PC-3 (cell line): ENCODE measurements at regions not wholly inside any gene's neighbourhood (a gene's known extent, or its start where the extent isn't known, plus 50 kb on each side); places are given as distances from the start of the nearest gene placed in this dataset.
A peak's percentile ranks its signal among the peaks of the same experiment; 100 is the strongest.

Source experiments
- ATAC-seq: fragments of 200-7000 bp; cut with Tn5 transposase; 2 replicates; pipeline ENCODE4 v1.9.1; 2020; ENCODE audit warnings: mild to moderate bottlenecking, moderate library complexity
- BruUV-seq: library from RNA; stranded (reverse); fragments of 400-500 nt; replicated peaks from 2 replicates; lab custom pipeline; 2021; lab: Mats Ljungman, UMichigan
- CTCF ChIA-PET: fragments of 300-600 bp; sonication (Branson Sonifier 250); formaldehyde crosslinking; loops from one replicate; lab custom pipeline; 2022; ENCODE audit warnings: antibody characterized with exemption; lab: Charles Lee
- POLR2A ChIA-PET: fragments of 300-600 bp; sonication (Branson Sonifier 250); formaldehyde crosslinking; loops from one replicate; lab custom pipeline; 2022; ENCODE audit warnings: antibody characterized with exemption; ENCODE audit not compliant: unreplicated experiment; lab: Charles Lee
- DNase-seq: peaks from one replicate; pipeline ENCODE4 v3.0.0-alpha.2; 2015
- H2AFZ ChIP-seq: fragments of 300-600 bp; sonication (generic); 2 replicates; pipeline ENCODE4 v1.6.0; 2016; ENCODE audit warnings: antibody characterized with exemption, low read length
- H3F3A ChIP-seq: fragments of 300-600 bp; sonication (generic); one replicate; pipeline ENCODE4 v1.6.0; 2017; ENCODE audit warnings: antibody characterized with exemption, low read length, control low read depth, mild to moderate bottlenecking; ENCODE audit not compliant: unreplicated experiment
- H3K27ac ChIP-seq: fragments of 300-600 bp; sonication (generic); 2 replicates; pipeline ENCODE4 v1.5.1; 2016; ENCODE audit warnings: mild to moderate bottlenecking, low read length
- H3K27me3 ChIP-seq: fragments of 300-600 bp; sonication (generic); 2 replicates; pipeline ENCODE4 v1.6.1; 2016; ENCODE audit warnings: low read length, mixed read lengths
- H3K36me3 ChIP-seq: fragments of 300-600 bp; sonication (generic); 2 replicates; pipeline ENCODE4 v1.6.1; 2016; ENCODE audit warnings: low read depth, mixed run types, low read length, mixed read lengths
- H3K4me1 ChIP-seq: fragments of 300-600 bp; sonication (generic); 2 replicates; pipeline ENCODE4 v1.5.1; 2016; ENCODE audit warnings: low read length; ENCODE audit not compliant: insufficient read depth
- H3K4me2 ChIP-seq: fragments of 300-600 bp; sonication (generic); 2 replicates; pipeline ENCODE4 v1.6.0; 2016; ENCODE audit warnings: low read length
- H3K4me3 ChIP-seq: fragments of 300-600 bp; sonication (generic); 2 replicates; pipeline ENCODE4 v1.5.1; 2016; ENCODE audit warnings: mild to moderate bottlenecking, low read length, mixed read lengths
- H3K79me2 ChIP-seq: fragments of 300-600 bp; sonication (generic); 2 replicates; pipeline ENCODE4 v1.6.1; 2017; ENCODE audit warnings: low read length, mixed read lengths
- H3K9ac ChIP-seq: fragments of 300-600 bp; sonication (generic); 2 replicates; pipeline ENCODE4 v1.6.0; 2016; ENCODE audit warnings: mild to moderate bottlenecking, low read length
- H3K9me2 ChIP-seq: fragments of 300-600 bp; sonication (generic); replicated peaks from 2 replicates; pipeline ENCODE4 v1.6.1; 2016; ENCODE audit warnings: mixed run types, low read length, mixed read lengths
- H3K9me3 ChIP-seq: fragments of 300-600 bp; sonication (generic); 2 replicates; pipeline ENCODE4 v1.6.1; 2016; ENCODE audit warnings: low read length, mixed read lengths
- H4K20me1 ChIP-seq: fragments of 300-600 bp; sonication (generic); 2 replicates; pipeline ENCODE4 v1.6.1; 2016; ENCODE audit warnings: low read length, mixed read lengths
- EZH2 ChIP-seq: fragments of 300-600 bp; sonication (generic); IDR thresholded peaks from one replicate; pipeline ENCODE4 v1.6.1; 2017; ENCODE audit warnings: antibody characterized with exemption, mild to moderate bottlenecking, low read length; ENCODE audit not compliant: unreplicated experiment
- EZH2phosphoT487 ChIP-seq: fragments of 300-600 bp; sonication (generic); IDR thresholded peaks from 2 replicates; pipeline ENCODE4 v1.6.1; 2018; ENCODE audit warnings: mild to moderate bottlenecking, antibody characterized with exemption, low read length, borderline replicate concordance
- intact Hi-C: fragments of 100-400 bp; cut with micrococcal nuclease; formaldehyde crosslinking; loops from 2 replicates; pipeline ENCODE4 v1.9.0; 2023
- TF ChIP-seq, protein P1 (sequence below): fragments of 300-600 bp; sonication (generic); conservative IDR thresholded peaks from 2 replicates; pipeline ENCODE4 v1.5.1; 2017; ENCODE audit warnings: antibody characterized with exemption, low read depth, mild to moderate bottlenecking, low read length

DNA sequence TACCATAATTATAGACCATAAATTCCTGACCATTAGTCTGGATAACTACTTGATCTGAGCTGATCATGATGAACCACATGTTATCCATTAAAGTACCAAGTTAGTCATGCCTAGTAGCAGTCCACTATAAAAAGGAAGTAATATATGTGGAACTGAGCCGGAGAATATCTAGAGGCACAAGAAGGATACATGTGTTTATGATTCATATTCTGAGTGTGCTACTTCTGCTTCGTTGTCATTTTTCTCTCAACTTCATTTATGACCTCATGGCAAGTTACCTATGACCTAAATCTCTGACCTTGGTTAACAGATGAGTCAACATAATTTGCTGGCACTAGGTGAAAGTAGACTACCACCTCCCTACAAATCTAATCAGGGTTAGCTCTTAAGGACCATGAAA, 56.5 kb upstream of the ANKRD17 start:
- BruUV-seq: no TSS peak

DNA sequence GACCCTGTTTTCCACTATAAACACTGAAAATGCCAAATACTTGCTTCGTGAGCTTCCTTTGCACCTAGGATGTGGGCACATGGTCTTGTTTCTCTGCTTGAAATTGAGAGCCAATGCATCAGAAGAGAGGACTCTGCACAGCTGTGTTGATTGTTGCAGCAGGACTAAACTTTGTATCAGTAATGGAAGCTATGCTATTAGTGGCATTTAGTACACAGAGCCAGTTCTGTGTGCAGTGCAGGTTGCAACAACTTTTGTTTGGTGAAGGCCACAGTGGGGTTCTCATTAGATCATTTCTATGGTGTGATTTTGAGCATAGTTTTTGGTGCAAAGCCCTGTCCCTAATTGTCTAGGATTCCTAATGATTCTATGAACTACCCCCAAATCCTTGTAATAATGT, 54.4 kb upstream of the ANKRD17 start:
- Histone ChIP-seq H3K4me2 (no peak overlapping the region), H3K27me3 (no peaks in the 10 kb centered on the region), H3K4me3 (no peak overlapping the region), H3K9me3 (no peaks in the 10 kb centered on the region), H4K20me1 (no peaks in the 10 kb centered on the region), H3F3A (no peaks in the 10 kb centered on the region), H2AFZ (no peak overlapping the region), H3K9me2 (no peaks in the 10 kb centered on the region), H3K4me1 (peaks cover 16% of the 10 kb centered on the region), H3K36me3 (no peaks in the 10 kb centered on the region), H3K79me2 (no peaks in the 10 kb centered on the region), H3K27ac (no peak overlapping the region), H3K9ac (no peak overlapping the region)
- POLR2A ChIA-PET: interaction anchor here (0.6 kb wide), 1 partner anchor 1593 kb away, joined by 3 read pairs; no protein-coding TSS in a partner anchor
- intact Hi-C loops: loop anchor here (10.0 kb wide), 2 partner anchors 262 to 342 kb away; no protein-coding TSS in a partner anchor
- ATAC-seq: no peak
- CTCF ChIA-PET: no interaction called here
- no TSS peak for BruUV-seq
- DNase-seq: no peak
- TF ChIP-seq, protein P1, sequence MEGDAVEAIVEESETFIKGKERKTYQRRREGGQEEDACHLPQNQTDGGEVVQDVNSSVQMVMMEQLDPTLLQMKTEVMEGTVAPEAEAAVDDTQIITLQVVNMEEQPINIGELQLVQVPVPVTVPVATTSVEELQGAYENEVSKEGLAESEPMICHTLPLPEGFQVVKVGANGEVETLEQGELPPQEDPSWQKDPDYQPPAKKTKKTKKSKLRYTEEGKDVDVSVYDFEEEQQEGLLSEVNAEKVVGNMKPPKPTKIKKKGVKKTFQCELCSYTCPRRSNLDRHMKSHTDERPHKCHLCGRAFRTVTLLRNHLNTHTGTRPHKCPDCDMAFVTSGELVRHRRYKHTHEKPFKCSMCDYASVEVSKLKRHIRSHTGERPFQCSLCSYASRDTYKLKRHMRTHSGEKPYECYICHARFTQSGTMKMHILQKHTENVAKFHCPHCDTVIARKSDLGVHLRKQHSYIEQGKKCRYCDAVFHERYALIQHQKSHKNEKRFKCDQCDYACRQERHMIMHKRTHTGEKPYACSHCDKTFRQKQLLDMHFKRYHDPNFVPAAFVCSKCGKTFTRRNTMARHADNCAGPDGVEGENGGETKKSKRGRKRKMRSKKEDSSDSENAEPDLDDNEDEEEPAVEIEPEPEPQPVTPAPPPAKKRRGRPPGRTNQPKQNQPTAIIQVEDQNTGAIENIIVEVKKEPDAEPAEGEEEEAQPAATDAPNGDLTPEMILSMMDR: no peak
- TF ChIP-seq EZH2phosphoT487: no peak
- no peak for TF ChIP-seq EZH2

More for the DNA sequence above, 56.5 kb upstream of the ANKRD17 start:
- H3K4me2 ChIP-seq: no peak overlapping the region
- H4K20me1 ChIP-seq: no peaks in the 10 kb centered on the region
- H2AFZ ChIP-seq: no peak overlapping the region
- no peaks in the 10 kb centered on the region for H3F3A ChIP-seq
- peaks cover 9% of the 10 kb centered on the region; the same call in 1 of the 2 replicates for H3K4me1 ChIP-seq
- H3K27me3 ChIP-seq: no peaks in the 10 kb centered on the region
- no peak overlapping the region for H3K4me3 ChIP-seq
- CTCF ChIA-PET: no interaction called here
- no peaks in the 10 kb centered on the region for H3K79me2 ChIP-seq
- intact Hi-C loops: loop anchor here (10.0 kb wide), 2 partner anchors 260 to 340 kb away; no protein-coding TSS in a partner anchor
- TF ChIP-seq EZH2 (no peak), EZH2phosphoT487 (no peak)
- TF ChIP-seq, protein P1: no peak
- DNase-seq (peak; percentile 16), ATAC-seq (no peak)
- H3K36me3 ChIP-seq: no peaks in the 10 kb centered on the region
- H3K9me2 ChIP-seq: no peaks in the 10 kb centered on the region
- no peak overlapping the region for H3K27ac ChIP-seq
- H3K9ac ChIP-seq: no peak overlapping the region
- POLR2A ChIA-PET: no interaction called here
- no peaks in the 10 kb centered on the region for H3K9me3 ChIP-seq

DNA sequence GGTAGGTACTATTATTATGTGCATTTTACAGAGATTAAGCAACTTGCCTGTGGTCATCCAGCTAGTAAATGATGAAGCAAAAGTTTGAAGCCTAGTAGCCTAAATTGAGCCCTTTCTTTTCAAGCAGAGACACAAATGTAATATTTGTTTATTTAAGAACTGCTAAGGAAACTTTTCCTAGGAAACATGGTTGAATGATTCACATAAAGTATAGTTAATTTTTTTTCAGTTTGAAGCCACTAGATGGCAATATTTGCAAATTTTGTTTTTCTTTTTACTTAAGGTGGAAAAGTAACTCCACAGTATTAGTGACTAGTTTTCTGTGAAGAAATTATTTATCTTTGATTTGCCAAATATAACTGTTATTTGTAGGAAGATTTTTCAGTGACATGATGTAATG, 52.8 kb upstream of the ANKRD17 start:
- POLR2A ChIA-PET: no interaction called here
- Histone ChIP-seq H2AFZ (peak overlapping the region; percentile 27), H3K4me3 (0 out of 2 replicates have a peak overlapping the region, but pooled peaks have one; percentile 13), H3F3A (no peaks in the 10 kb centered on the region), H3K4me1 (peaks cover 16% of the 10 kb centered on the region), H3K79me2 (no peaks in the 10 kb centered on the region), H3K27ac (no peak overlapping the region), H3K27me3 (no peaks in the 10 kb centered on the region), H4K20me1 (no peaks in the 10 kb centered on the region), H3K9me2 (no peaks in the 10 kb centered on the region), H3K4me2 (peak overlapping the region; percentile 32), H3K36me3 (no peaks in the 10 kb centered on the region), H3K9me3 (no peaks in the 10 kb centered on the region), H3K9ac (no peak overlapping the region)
- no peak for TF ChIP-seq EZH2phosphoT487
- TF ChIP-seq, protein P1: peak; percentile 81
- peak; percentile 84 for DNase-seq
- ATAC-seq: peak; percentile 48
- CTCF ChIA-PET: no interaction called here
- intact Hi-C loops: loop anchor here (1.0 to 10.0 kb wide), 3 partner anchors 135 to 343 kb away; no protein-coding TSS in a partner anchor
- no TSS peak for BruUV-seq
